IMR-90 (cell line): ENCODE measurements at regions not wholly inside any gene's neighbourhood (a gene's known extent, or its start where the extent isn't known, plus 50 kb on each side); places are given as distances from the start of the nearest gene placed in this dataset.

Experiments used
- ATAC-seq: fragments of 200-7000 bp; cut with Tn5 transposase; 2 replicates; pipeline ENCODE4 v1.9.1; 2020; ENCODE audit warnings: low read depth, mild to moderate bottlenecking, moderate library complexity
- BruUV-seq: library from RNA; stranded (reverse); fragments of 400-500 nt; replicated peaks from 2 replicates; lab custom pipeline; 2021; lab: Mats Ljungman, UMichigan
- CTCF ChIA-PET: fragments of 300-600 bp; formaldehyde crosslinking; extraction: SDS; loops from one replicate; lab custom pipeline; 2021; ENCODE audit warnings: antibody characterized with exemption; lab: Yijun Ruan, JAX
- POLR2A ChIA-PET: fragments of 300-600 bp; sonication (Branson Sonifier 250); formaldehyde crosslinking; loops from one replicate; lab custom pipeline; 2022; ENCODE audit warnings: antibody characterized with exemption; ENCODE audit not compliant: unreplicated experiment; lab: Charles Lee
- DNase-seq: peaks from one replicate; pipeline ENCODE4 v3.0.0; 2013
- H2AFZ ChIP-seq: replicated peaks from 2 replicates; pipeline ENCODE3; 2013; ENCODE audit warnings: low read length, mild to moderate bottlenecking; ENCODE audit not compliant: poor library complexity
- H2AK5ac ChIP-seq: 2 replicates; pipeline ENCODE4 v1.6.1; 2013; ENCODE audit warnings: low read depth, low read length, inconsistent platforms
- H2AK9ac ChIP-seq: replicated peaks from 2 replicates; pipeline ENCODE3; 2013; ENCODE audit warnings: mild to moderate bottlenecking, low read depth, low read length, moderate library complexity; ENCODE audit not compliant: poor library complexity
- H2BK120ac ChIP-seq: 2 replicates; pipeline ENCODE4 v1.6.1; 2013; ENCODE audit warnings: low read depth, low read length, inconsistent platforms
- H2BK15ac ChIP-seq: 3 replicates; pipeline ENCODE4 v1.6.1; 2013; ENCODE audit warnings: low read depth, low read length, inconsistent platforms
- H2BK20ac ChIP-seq: 2 replicates; pipeline ENCODE4 v1.6.1; 2013; ENCODE audit warnings: low read depth, mild to moderate bottlenecking, inconsistent platforms, low read length, moderate library complexity
- H2BK5ac ChIP-seq: 2 replicates; pipeline ENCODE4 v1.6.1; 2013; ENCODE audit warnings: mild to moderate bottlenecking, low read depth, low read length, inconsistent platforms; ENCODE audit not compliant: poor library complexity, severe bottlenecking
- H3K14ac ChIP-seq: replicated peaks from 2 replicates; pipeline ENCODE4 v1.6.1; 2013; ENCODE audit warnings: low read depth, low read length, inconsistent platforms
- H3K18ac ChIP-seq: 2 replicates; pipeline ENCODE4 v1.6.1; 2013; ENCODE audit warnings: low read depth, low read length, control low read depth
- H3K23ac ChIP-seq: 2 replicates; pipeline ENCODE4 v1.6.1; 2013; ENCODE audit warnings: low read depth, low read length, inconsistent platforms
- H3K27ac ChIP-seq: 2 replicates; pipeline ENCODE4 v1.5.1; 2013; ENCODE audit warnings: mild to moderate bottlenecking, control low read depth, low read length; ENCODE audit not compliant: insufficient read depth
- H3K27me3 ChIP-seq: 2 replicates; pipeline ENCODE4 v1.6.1; 2013; ENCODE audit warnings: low read length; ENCODE audit not compliant: control insufficient read depth, insufficient read depth
- H3K36me3 ChIP-seq: 2 replicates; pipeline ENCODE4 v1.6.1; 2013; ENCODE audit warnings: low read length, mixed read lengths; ENCODE audit not compliant: control insufficient read depth, insufficient read depth
- H3K4ac ChIP-seq: 2 replicates; pipeline ENCODE4 v1.6.1; 2013; ENCODE audit warnings: low read depth, low read length, inconsistent platforms
- H3K4me1 ChIP-seq: 2 replicates; pipeline ENCODE4 v1.6.1; 2013; ENCODE audit warnings: low read length, mixed read lengths; ENCODE audit not compliant: control insufficient read depth, insufficient read depth
- H3K4me2 ChIP-seq: 2 replicates; pipeline ENCODE4 v1.6.1; 2013; ENCODE audit warnings: low read depth, mild to moderate bottlenecking, control low read depth, low read length, moderate library complexity
- H3K4me3 ChIP-seq: 2 replicates; pipeline ENCODE4 v1.5.1; 2013; ENCODE audit warnings: low read depth, mild to moderate bottlenecking, control low read depth, low read length, moderate library complexity; ENCODE audit not compliant: insufficient read depth
- H3K56ac ChIP-seq: 2 replicates; pipeline ENCODE4 v1.6.1; 2013; ENCODE audit warnings: low read length, inconsistent platforms; ENCODE audit not compliant: insufficient read depth; ENCODE audit errors: extremely low read depth
- H3K79me1 ChIP-seq, 2 experiments: 2 replicates each; pipeline ENCODE4 v1.6.1; 2013; ENCODE audit warnings: low read length in 2 of 2, inconsistent platforms in 1 of 2, low read depth in 1 of 2
- H3K9ac ChIP-seq: 2 replicates; pipeline ENCODE4 v1.6.1; 2013; ENCODE audit warnings: low read depth, low read length, control low read depth
- H3K9me1 ChIP-seq: 2 replicates; pipeline ENCODE4 v1.6.1; 2013; ENCODE audit warnings: low read length, inconsistent platforms; ENCODE audit not compliant: insufficient read depth
- H3K9me3 ChIP-seq: 2 replicates; pipeline ENCODE4 v1.6.1; 2013; ENCODE audit warnings: low read length; ENCODE audit not compliant: control insufficient read depth, insufficient read depth
- H4K20me1 ChIP-seq: 2 replicates; pipeline ENCODE4 v1.6.1; 2013; ENCODE audit warnings: low read length, inconsistent platforms; ENCODE audit not compliant: insufficient read depth
- H4K5ac ChIP-seq: 2 replicates; pipeline ENCODE4 v1.6.1; 2013; ENCODE audit warnings: mild to moderate bottlenecking, low read depth, low read length, control low read depth
- H4K8ac ChIP-seq, 2 experiments: 2 replicates each; pipeline ENCODE4 v1.6.1; 2013; ENCODE audit warnings: low read depth in 2 of 2, low read length in 2 of 2, control low read depth in 1 of 2, inconsistent platforms in 1 of 2
- H4K91ac ChIP-seq: 2 replicates; pipeline ENCODE4 v1.6.1; 2013; ENCODE audit warnings: low read depth, low read length, inconsistent platforms; ENCODE audit not compliant: insufficient read depth
- BHLHE40 ChIP-seq: fragments of 150-350 bp; IDR thresholded peaks from 2 replicates; pipeline ENCODE4 v1.6.1; 2016; ENCODE audit warnings: mild to moderate bottlenecking, low read depth, low read length
- MXI1 ChIP-seq: IDR thresholded peaks from 2 replicates; pipeline ENCODE4 v1.6.1; 2012; ENCODE audit warnings: low read depth, mild to moderate bottlenecking, low read length, moderate library complexity, borderline replicate concordance
- WGBS, 2 experiments: methylation state at CpG; one replicate each; pipeline versions ENCODE4 v1.1.5 to v1.1.7; 2013; ENCODE audit warnings: missing lambda C conversion rate in 2 of 2; ENCODE audit not compliant: insufficient read length in 1 of 2; ENCODE audit errors: extremely low coverage in 2 of 2; 5-methylcytosine and 5-hydroxymethylcytosine counted together
- dilution Hi-C: fragments of 300-500 bp; cut with HindIII; formaldehyde crosslinking; loops from one replicate; pipeline ENCODE4 v1.14.3; 2018; ENCODE audit warnings: low sequenced_read_pairs; ENCODE audit not compliant: unreplicated experiment
- in situ Hi-C: fragments of 300-500 bp; cut with MboI; formaldehyde crosslinking; loops from 3 replicates; pipeline ENCODE4 v1.14.3; 2019; ENCODE audit warnings: low sequenced_read_pairs, inconsistent platforms, mixed read lengths
- intact Hi-C: fragments of 100-400 bp; cut with micrococcal nuclease; formaldehyde crosslinking; loops from 2 replicates; pipeline ENCODE4 v1.10.0; 2022
- TF ChIP-seq, protein P1 (sequence below): fragments of 150-350 bp; IDR thresholded peaks from 2 replicates; pipeline ENCODE4 v1.6.1; 2017; ENCODE audit warnings: mild to moderate bottlenecking, antibody characterized with exemption, low read length, low read depth

DNA sequence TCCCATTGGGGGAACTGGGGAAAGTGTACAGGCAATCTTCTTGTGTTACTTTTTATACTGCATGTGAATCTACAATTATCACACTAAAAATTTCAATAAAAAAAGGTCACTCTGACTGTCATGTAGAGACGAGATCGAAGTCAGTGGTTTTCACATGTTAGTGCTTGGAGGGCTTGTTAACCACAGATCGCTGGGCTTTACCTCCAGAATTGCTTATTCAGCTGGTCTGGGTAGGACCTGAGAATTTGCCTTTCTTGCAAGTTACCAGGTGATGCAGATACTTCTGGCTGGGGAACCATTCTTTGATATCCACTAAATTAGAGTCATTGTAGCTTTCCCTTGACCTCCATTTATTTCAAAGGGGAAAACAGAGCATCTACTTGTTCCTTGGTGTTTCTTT, 62.8 kb upstream of the SLC38A4 start:
- TF ChIP-seq MXI1 = no peak
- TF ChIP-seq, protein P1, sequence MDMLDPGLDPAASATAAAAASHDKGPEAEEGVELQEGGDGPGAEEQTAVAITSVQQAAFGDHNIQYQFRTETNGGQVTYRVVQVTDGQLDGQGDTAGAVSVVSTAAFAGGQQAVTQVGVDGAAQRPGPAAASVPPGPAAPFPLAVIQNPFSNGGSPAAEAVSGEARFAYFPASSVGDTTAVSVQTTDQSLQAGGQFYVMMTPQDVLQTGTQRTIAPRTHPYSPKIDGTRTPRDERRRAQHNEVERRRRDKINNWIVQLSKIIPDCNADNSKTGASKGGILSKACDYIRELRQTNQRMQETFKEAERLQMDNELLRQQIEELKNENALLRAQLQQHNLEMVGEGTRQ = no peak
- TF ChIP-seq BHLHE40 = no peak
- Histone ChIP-seq H3K23ac (no peak overlapping the region), H3K27ac (no peak overlapping the region), H3K56ac (no peak overlapping the region), H2AFZ (no peak overlapping the region), H3K36me3 (no peaks in the 10 kb centered on the region), H2AK5ac (no peak overlapping the region), H3K4me1 (peaks cover 6% of the 10 kb centered on the region), H3K18ac (no peak overlapping the region), H3K9me1 (no peaks in the 10 kb centered on the region), H3K4ac (no peak overlapping the region), H4K8ac (no peak overlapping the region), H3K9me3 (no peaks in the 10 kb centered on the region), H4K5ac (no peak overlapping the region), H3K4me3 (no peak overlapping the region), H3K14ac (no peak overlapping the region), H4K91ac (no peak overlapping the region), H2BK5ac (no peak overlapping the region), H3K9ac (no peak overlapping the region), H2BK20ac (no peak overlapping the region), H3K79me1 (no peaks in the 10 kb centered on the region), H3K4me2 (no peak overlapping the region), H2BK15ac (no peak overlapping the region), H2AK9ac (no peak overlapping the region), H4K20me1 (no peaks in the 10 kb centered on the region), H2BK120ac (no peak overlapping the region), H3K27me3 (no peaks in the 10 kb centered on the region)
- WGBS, 2 experiments = no CpG with 5 or more reads among the region's 3 CpGs
- ChIA-PET POLR2A (no interaction called here), CTCF (interaction anchor here (0.5 to 2.0 kb wide), 2 partner anchors 10 to 15 kb away, joined by 4 to 5 read pairs; no protein-coding TSS in a partner anchor)
- no TSS peak for BruUV-seq
- no peak for ATAC-seq
- dilution Hi-C loops (no loop called here), intact Hi-C loops (no loop called here), in situ Hi-C loops (no loop called here)
- no peak for DNase-seq
